DOHH2 (cell line): ENCODE measurements at regions not wholly inside any gene's neighbourhood (a gene's known extent, or its start where the extent isn't known, plus 50 kb on each side); places are given as distances from the start of the nearest gene placed in this dataset.

Source experiments
- EZH2phosphoT487 ChIP-seq: fragments of 200-600 bp; sonication (generic); IDR thresholded peaks from 2 replicates; pipeline ENCODE4 v1.6.1; 2017; ENCODE audit warnings: borderline replicate concordance, mild to moderate bottlenecking, antibody characterized with exemption, low read length, moderate library complexity, mixed read lengths
- TF ChIP-seq, protein P1 (sequence below): fragments of 200-600 bp; sonication (generic); IDR thresholded peaks from one replicate; pipeline ENCODE4 v1.5.1; 2014; ENCODE audit warnings: antibody characterized with exemption, mild to moderate bottlenecking, low read depth, low read length; ENCODE audit not compliant: poor library complexity, severe bottlenecking

DNA sequence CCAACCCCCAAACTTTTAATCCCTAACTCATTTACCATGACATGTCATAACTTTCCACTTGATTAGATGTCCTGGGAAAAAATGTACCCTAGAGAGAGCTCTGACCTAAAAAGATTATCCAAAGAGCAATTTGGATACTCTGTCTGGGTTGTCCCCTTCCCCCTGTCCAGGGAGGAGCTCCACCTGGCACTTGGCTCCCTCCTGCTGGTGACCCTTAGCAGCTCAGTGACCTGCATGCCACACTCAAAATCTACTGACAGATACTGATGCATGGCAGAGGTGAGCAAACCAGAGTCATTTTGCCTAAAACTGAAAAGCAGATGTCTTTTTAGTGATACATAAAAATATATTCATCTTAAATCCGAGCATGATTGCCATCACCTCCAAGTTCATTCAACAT is 442.3 kb upstream of the CHRM3 start:
- TF ChIP-seq, protein P1, sequence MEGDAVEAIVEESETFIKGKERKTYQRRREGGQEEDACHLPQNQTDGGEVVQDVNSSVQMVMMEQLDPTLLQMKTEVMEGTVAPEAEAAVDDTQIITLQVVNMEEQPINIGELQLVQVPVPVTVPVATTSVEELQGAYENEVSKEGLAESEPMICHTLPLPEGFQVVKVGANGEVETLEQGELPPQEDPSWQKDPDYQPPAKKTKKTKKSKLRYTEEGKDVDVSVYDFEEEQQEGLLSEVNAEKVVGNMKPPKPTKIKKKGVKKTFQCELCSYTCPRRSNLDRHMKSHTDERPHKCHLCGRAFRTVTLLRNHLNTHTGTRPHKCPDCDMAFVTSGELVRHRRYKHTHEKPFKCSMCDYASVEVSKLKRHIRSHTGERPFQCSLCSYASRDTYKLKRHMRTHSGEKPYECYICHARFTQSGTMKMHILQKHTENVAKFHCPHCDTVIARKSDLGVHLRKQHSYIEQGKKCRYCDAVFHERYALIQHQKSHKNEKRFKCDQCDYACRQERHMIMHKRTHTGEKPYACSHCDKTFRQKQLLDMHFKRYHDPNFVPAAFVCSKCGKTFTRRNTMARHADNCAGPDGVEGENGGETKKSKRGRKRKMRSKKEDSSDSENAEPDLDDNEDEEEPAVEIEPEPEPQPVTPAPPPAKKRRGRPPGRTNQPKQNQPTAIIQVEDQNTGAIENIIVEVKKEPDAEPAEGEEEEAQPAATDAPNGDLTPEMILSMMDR: no peak
- no peak for TF ChIP-seq EZH2phosphoT487
